GM18505 (cell line): ENCODE measurements at regions not wholly inside any gene's neighbourhood (a gene's known extent, or its start where the extent isn't known, plus 50 kb on each side); places are given as distances from the start of the nearest gene placed in this dataset.
"Not testable (repeated sequence)": the region's sequence is repeated elsewhere in the genome, so short reads cannot be mapped to it uniquely, and the experiment has no call there.

ENCODE experiments used
- ATAC-seq: cut with Tn5 transposase; IDR thresholded peaks from one replicate; pipeline ENCODE4 v1.9.1; 2021; ENCODE audit not compliant: unreplicated experiment
- POLR2A ChIP-seq: IDR thresholded peaks from 4 replicates; pipeline ENCODE4 v1.6.1; 2011; ENCODE audit warnings: borderline replicate concordance; ENCODE audit not compliant: insufficient read depth, insufficient read length; ENCODE audit errors: extremely low read depth

- no peak for TF ChIP-seq POLR2A
- no peak for ATAC-seq
These were observed 571.8 kb downstream of the EPHB1 start for GRCh38 chr3:135366816-135367215.

- no peak for ATAC-seq
- TF ChIP-seq POLR2A: no peak
These were observed 573.3 kb downstream of the EPHB1 start for GRCh38 chr3:135368316-135368715.

- no peak for TF ChIP-seq POLR2A
- no peak for ATAC-seq
These were observed 573.7 kb downstream of the EPHB1 start for GRCh38 chr3:135368781-135369180.

GRCh38 chr3:135374571-135374970 lies 579.5 kb downstream of the EPHB1 start:
- TF ChIP-seq POLR2A: no peak

GRCh38 chr3:135382188-135382587 lies 583.3 kb upstream of the PPP2R3A start:
- no peak for ATAC-seq
- TF ChIP-seq POLR2A: no peak

More at GRCh38 chr3:135374571-135374970, 579.5 kb downstream of the EPHB1 start:
- ATAC-seq: no peak

- no peak for TF ChIP-seq POLR2A
- ATAC-seq: no peak
These were observed 582.9 kb upstream of the PPP2R3A start for GRCh38 chr3:135382621-135383020.

GRCh38 chr3:135383301-135383700 lies 582.2 kb upstream of the PPP2R3A start:
- no peak for ATAC-seq
- TF ChIP-seq POLR2A: no peak

- ATAC-seq: no peak
- no peak for TF ChIP-seq POLR2A
These were observed 573.4 kb upstream of the PPP2R3A start for GRCh38 chr3:135392151-135392550.

- no peak for TF ChIP-seq POLR2A
- ATAC-seq: no peak
These were observed 572.4 kb upstream of the PPP2R3A start for GRCh38 chr3:135393159-135393558.

GRCh38 chr3:135393898-135394525 lies 571.5 kb upstream of the PPP2R3A start:
- TF ChIP-seq POLR2A: no peak
- no peak for ATAC-seq

- ATAC-seq: no peak
- TF ChIP-seq POLR2A: no peak
These were observed 553.1 kb upstream of the PPP2R3A start for GRCh38 chr3:135412475-135412874.

- no peak for TF ChIP-seq POLR2A
- no peak for ATAC-seq
These were observed 549.3 kb upstream of the PPP2R3A start for GRCh38 chr3:135416182-135416581.

- no peak for TF ChIP-seq POLR2A
These were observed 546.4 kb upstream of the PPP2R3A start for GRCh38 chr3:135419155-135419554.

GRCh38 chr3:135426508-135426907 lies 539.0 kb upstream of the PPP2R3A start:
- ATAC-seq: no peak
- no peak for TF ChIP-seq POLR2A

More at GRCh38 chr3:135419155-135419554, 546.4 kb upstream of the PPP2R3A start:
- no peak for ATAC-seq

GRCh38 chr3:135432402-135432801 lies 533.1 kb upstream of the PPP2R3A start:
- ATAC-seq: no peak
- no peak for TF ChIP-seq POLR2A

- not testable (repeated sequence) for ATAC-seq
These were observed 526.5 kb upstream of the PPP2R3A start for GRCh38 chr3:135438889-135439597.

GRCh38 chr3:135439632-135440031 lies 525.9 kb upstream of the PPP2R3A start:
- not testable (repeated sequence) for ATAC-seq
